H9 (cell line): ENCODE measurements at regions not wholly inside any gene's neighbourhood (a gene's known extent, or its start where the extent isn't known, plus 50 kb on each side); places are given as distances from the start of the nearest gene placed in this dataset.

ENCODE experiments used
- DNase-seq: peaks from one replicate; pipeline ENCODE4 v3.0.0-alpha.2; 2017
- H2AFZ ChIP-seq: one replicate; pipeline ENCODE4 v1.6.1; 2013; ENCODE audit warnings: mild to moderate bottlenecking, low read length, control low read depth, moderate library complexity
- H2AK5ac ChIP-seq: 2 replicates; pipeline ENCODE4 v1.6.1; 2013; ENCODE audit warnings: low read length, control low read depth, mixed read lengths; ENCODE audit not compliant: insufficient read length
- H2BK120ac ChIP-seq: one replicate; pipeline ENCODE4 v1.6.1; 2013; ENCODE audit warnings: low read depth, mild to moderate bottlenecking, low read length, control low read depth, inconsistent platforms; ENCODE audit not compliant: poor library complexity, severe bottlenecking
- H2BK12ac ChIP-seq: 2 replicates; pipeline ENCODE4 v1.6.1; 2013; ENCODE audit warnings: low read length, control low read depth, mixed read lengths, low read depth; ENCODE audit not compliant: insufficient read length
- H2BK15ac ChIP-seq: 2 replicates; pipeline ENCODE4 v1.6.1; 2013; ENCODE audit warnings: low read depth, low read length, control low read depth
- H2BK20ac ChIP-seq: one replicate; pipeline ENCODE4 v1.6.1; 2013; ENCODE audit warnings: low read depth, mild to moderate bottlenecking, low read length, control low read depth, inconsistent platforms; ENCODE audit not compliant: poor library complexity, severe bottlenecking
- H2BK5ac ChIP-seq: 2 replicates; pipeline ENCODE4 v1.6.1; 2013; ENCODE audit warnings: low read length, control low read depth, mixed read lengths; ENCODE audit not compliant: insufficient read length
- H3K14ac ChIP-seq: 2 replicates; pipeline ENCODE4 v1.6.1; 2013; ENCODE audit warnings: low read length, control low read depth; ENCODE audit not compliant: insufficient read depth
- H3K18ac ChIP-seq: 2 replicates; pipeline ENCODE4 v1.6.1; 2013; ENCODE audit warnings: low read depth, mild to moderate bottlenecking, mixed read lengths, low read length, control low read depth; ENCODE audit not compliant: insufficient read length
- H3K23ac ChIP-seq: 2 replicates; pipeline ENCODE4 v1.6.1; 2013; ENCODE audit warnings: low read length, control low read depth, mixed read lengths, low read depth; ENCODE audit not compliant: insufficient read length
- H3K23me2 ChIP-seq: 2 replicates; pipeline ENCODE4 v1.6.1; 2013; ENCODE audit warnings: low read depth, mild to moderate bottlenecking, mixed read lengths, low read length, control low read depth; ENCODE audit not compliant: insufficient read length, poor library complexity, severe bottlenecking
- H3K27ac ChIP-seq: 2 replicates; pipeline ENCODE4 v1.5.1; 2013; ENCODE audit warnings: low read length, control low read depth, mixed read lengths, low read depth; ENCODE audit not compliant: insufficient read length
- H3K27me3 ChIP-seq: 2 replicates; pipeline ENCODE4 v1.6.1; 2013; ENCODE audit warnings: low read length, control low read depth, inconsistent platforms; ENCODE audit not compliant: insufficient read depth
- H3K4ac ChIP-seq: 2 replicates; pipeline ENCODE4 v1.6.1; 2013; ENCODE audit warnings: low read depth, mild to moderate bottlenecking, control low read depth, inconsistent platforms, low read length, moderate library complexity
- H3K4me1 ChIP-seq: 2 replicates; pipeline ENCODE4 v1.6.1; 2013; ENCODE audit warnings: low read length, control low read depth, inconsistent platforms; ENCODE audit not compliant: insufficient read depth
- H3K4me2 ChIP-seq: 2 replicates; pipeline ENCODE4 v1.6.1; 2013; ENCODE audit warnings: low read length, control low read depth, mixed read lengths; ENCODE audit not compliant: insufficient read length, insufficient read depth
- H3K56ac ChIP-seq: 2 replicates; pipeline ENCODE4 v1.6.1; 2013; ENCODE audit warnings: low read depth, mild to moderate bottlenecking, mixed read lengths, low read length, control low read depth; ENCODE audit not compliant: insufficient read length
- H3K79me1 ChIP-seq: 2 replicates; pipeline ENCODE4 v1.6.1; 2013; ENCODE audit warnings: low read depth, mild to moderate bottlenecking, moderate library complexity, low read length, control low read depth, inconsistent platforms; ENCODE audit not compliant: insufficient read depth, poor library complexity, severe bottlenecking
- H3K79me2 ChIP-seq: 2 replicates; pipeline ENCODE4 v1.6.1; 2013; ENCODE audit warnings: low read length, control low read depth, inconsistent platforms; ENCODE audit not compliant: insufficient read depth
- H3K9ac ChIP-seq: 2 replicates; pipeline ENCODE4 v1.6.1; 2013; ENCODE audit warnings: low read length, control low read depth, mixed read lengths; ENCODE audit not compliant: insufficient read length; ENCODE audit errors: extremely low read depth
- H3K9me3 ChIP-seq: one replicate; pipeline ENCODE4 v1.6.1; 2013; ENCODE audit warnings: low read depth, low read length, inconsistent platforms; ENCODE audit not compliant: control insufficient read depth
- H3T11ph ChIP-seq: one replicate; pipeline ENCODE4 v1.6.1; 2013; ENCODE audit warnings: mild to moderate bottlenecking, low read length, control low read depth, inconsistent platforms
- H4K20me1 ChIP-seq: one replicate; pipeline ENCODE4 v1.6.1; 2013; ENCODE audit not compliant: control insufficient read depth, insufficient read length, insufficient read depth
- H4K5ac ChIP-seq: 2 replicates; pipeline ENCODE4 v1.6.1; 2013; ENCODE audit warnings: low read depth, mild to moderate bottlenecking, mixed read lengths, low read length, control low read depth; ENCODE audit not compliant: insufficient read length
- H4K8ac ChIP-seq: replicated peaks from 2 replicates; pipeline ENCODE4 v1.6.1; 2013; ENCODE audit warnings: low read length, control low read depth, mixed read lengths, low read depth; ENCODE audit not compliant: insufficient read length
- H4K91ac ChIP-seq: 2 replicates; pipeline ENCODE4 v1.6.1; 2013; ENCODE audit warnings: low read depth, mild to moderate bottlenecking, moderate library complexity, mixed read lengths, low read length, control low read depth; ENCODE audit not compliant: insufficient read length
- H3K27ac Mint-ChIP-seq, 3 experiments: 2 replicates in 2 of 3; 3 replicates in 1 of 3; pipeline ENCODE4 v1.8.0; 2020 to 2021; ENCODE audit warnings: mixed read lengths in 3 of 3, mild to moderate bottlenecking in 1 of 3, moderate library complexity in 1 of 3
- H3K27me3 Mint-ChIP-seq: 2 replicates; pipeline ENCODE4 v1.8.0; 2021; ENCODE audit warnings: low read depth, mild to moderate bottlenecking, moderate library complexity, mixed read lengths
- H3K36me3 Mint-ChIP-seq, 3 experiments: 2 replicates in 2 of 3; 3 replicates in 1 of 3; pipeline ENCODE4 v1.8.0; 2020 to 2021; ENCODE audit warnings: low read depth in 3 of 3, mixed read lengths in 3 of 3; ENCODE audit not compliant: insufficient read depth in 1 of 3
- H3K4me1 Mint-ChIP-seq, 2 experiments: 2 replicates each; pipeline ENCODE4 v1.8.0; 2020; ENCODE audit warnings: mixed read lengths in 2 of 2
- H3K4me3 Mint-ChIP-seq, 2 experiments: 2 replicates in 1 of 2; 3 replicates in 1 of 2; pipeline ENCODE4 v1.8.0; 2020 to 2021; ENCODE audit warnings: mild to moderate bottlenecking in 2 of 2, mixed read lengths in 2 of 2, moderate library complexity in 1 of 2
- H3K9me3 Mint-ChIP-seq, 2 experiments: 2 replicates in 1 of 2; 3 replicates in 1 of 2; pipeline ENCODE4 v1.8.0; 2020; ENCODE audit warnings: mild to moderate bottlenecking in 2 of 2, mixed read lengths in 2 of 2, moderate library complexity in 1 of 2
- CTCF ChIP-seq: fragments of 200-600 bp; sonication (generic); conservative IDR thresholded peaks from 3 replicates; pipeline ENCODE4 v1.8.0; 2021; ENCODE audit warnings: antibody characterized with exemption, mild to moderate bottlenecking
- WGBS: extraction: QIAGEN DNeasy Blood & Tissue Kit; methylation state at CpG from one replicate; pipeline ENCODE4 v1.1.7; 2013; ENCODE audit warnings: missing lambda C conversion rate, low lambda C conversion rate, mixed read lengths; ENCODE audit not compliant: insufficient read length; ENCODE audit errors: extremely low coverage; 5-methylcytosine and 5-hydroxymethylcytosine counted together

DNA sequence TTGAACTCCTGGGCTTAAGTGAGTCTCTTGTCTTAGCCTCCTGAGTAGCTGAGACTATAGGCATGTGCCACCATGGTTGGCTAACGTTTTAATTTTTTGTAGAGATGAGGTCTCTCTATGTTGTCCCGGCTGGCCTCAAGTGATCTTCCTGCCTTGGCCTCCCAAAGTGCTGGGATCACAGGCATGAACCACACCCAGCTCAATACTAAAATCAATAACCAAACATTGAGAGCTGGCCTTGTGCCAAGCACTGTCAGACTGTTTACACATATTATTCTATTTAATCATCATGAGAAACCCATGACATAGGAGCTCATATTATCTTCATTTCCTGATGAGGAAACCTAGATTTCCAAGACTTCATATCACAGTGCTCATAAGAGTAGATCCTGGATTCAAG lies 251.2 kb downstream of the BAMBI start:
- Histone ChIP-seq H3K14ac (no peak overlapping the region), H3K27me3 (no peaks in the 10 kb centered on the region), H3K23ac (no peak overlapping the region), H2AFZ (no peak overlapping the region), H4K8ac (no peak overlapping the region), H4K20me1 (no peaks in the 10 kb centered on the region), H3K4me1 (no peaks in the 10 kb centered on the region), H3K18ac (no peak overlapping the region), H3K79me1 (no peaks in the 10 kb centered on the region), H4K5ac (no peak overlapping the region), H3T11ph (no peak overlapping the region), H2BK15ac (no peak overlapping the region), H3K27ac (no peak overlapping the region), H2BK120ac (no peak overlapping the region), H2BK20ac (no peak overlapping the region), H2BK5ac (no peak overlapping the region), H2BK12ac (no peak overlapping the region), H3K79me2 (no peaks in the 10 kb centered on the region), H3K9ac (no peak overlapping the region), H3K23me2 (no peaks in the 10 kb centered on the region), H2AK5ac (no peak overlapping the region), H4K91ac (no peak overlapping the region), H3K9me3 (no peaks in the 10 kb centered on the region), H3K56ac (no peak overlapping the region), H3K4me2 (no peak overlapping the region), H3K4ac (no peak overlapping the region)
- DNase-seq, result no peak
- peaks cover 13 to 17% of the 10 kb centered on the region in 2 experiments for H3K4me1 Mint-ChIP-seq
- no peaks in the 10 kb centered on the region; the same call in none of the 2 replicates for H3K27me3 Mint-ChIP-seq
- no CpG with 5 or more reads among the region's 2 CpGs for WGBS
- peaks cover 0 to under 1% (median 0%) of the 10 kb centered on the region in 3 experiments; a peak in 2 of 7 replicates for H3K36me3 Mint-ChIP-seq
- H3K9me3 Mint-ChIP-seq, result peaks cover 4 to 6% of the 10 kb centered on the region in 2 experiments; a peak in 3 of 5 replicates
- TF ChIP-seq CTCF, result no peak
- H3K27ac Mint-ChIP-seq, result no peak overlapping the region
- no peak overlapping the region for H3K4me3 Mint-ChIP-seq
